ENCODE measurements at regions not wholly inside any gene's neighbourhood (a gene's known extent, or its start where the extent isn't known, plus 50 kb on each side); places are given as distances from the start of the nearest gene placed in this dataset.
"Not testable (repeated sequence)": the region's sequence is repeated elsewhere in the genome, so short reads cannot be mapped to it uniquely, and the experiment has no call there.

DNA sequence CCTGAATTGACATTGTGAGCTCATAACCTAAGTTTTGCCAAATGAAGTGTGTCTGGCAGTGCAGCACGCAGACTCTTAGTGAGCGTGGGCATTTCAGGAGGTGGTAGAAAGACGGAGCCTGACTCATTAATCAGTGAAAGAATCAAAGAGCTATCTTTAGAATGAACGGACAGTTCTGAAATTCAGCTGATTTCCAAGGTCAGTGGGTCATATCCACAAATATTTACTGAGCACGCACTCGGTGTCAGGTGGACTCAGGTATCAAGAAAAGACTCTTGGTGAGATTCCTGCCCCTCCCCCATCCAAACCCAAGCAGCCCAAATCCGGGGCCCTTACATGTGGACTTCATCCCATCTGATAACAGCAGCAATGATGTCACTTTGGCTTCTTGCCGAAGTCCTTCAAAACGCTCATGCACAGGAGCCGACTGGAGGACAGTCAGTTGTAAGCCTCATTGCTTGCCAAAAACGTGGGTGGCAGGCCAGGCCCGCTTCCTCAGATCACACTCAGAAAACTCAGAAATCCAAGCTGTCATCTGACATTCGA is 185.8 kb downstream of the HS3ST3A1 start:
- H3K27me3 Mint-ChIP-seq = no peaks in the 10 kb centered on the region
- intact Hi-C loops (cut with micrococcal nuclease) = no loop called here
- no peak overlapping the region for H3K4me3 Mint-ChIP-seq
- TF ChIP-seq, protein P1, sequence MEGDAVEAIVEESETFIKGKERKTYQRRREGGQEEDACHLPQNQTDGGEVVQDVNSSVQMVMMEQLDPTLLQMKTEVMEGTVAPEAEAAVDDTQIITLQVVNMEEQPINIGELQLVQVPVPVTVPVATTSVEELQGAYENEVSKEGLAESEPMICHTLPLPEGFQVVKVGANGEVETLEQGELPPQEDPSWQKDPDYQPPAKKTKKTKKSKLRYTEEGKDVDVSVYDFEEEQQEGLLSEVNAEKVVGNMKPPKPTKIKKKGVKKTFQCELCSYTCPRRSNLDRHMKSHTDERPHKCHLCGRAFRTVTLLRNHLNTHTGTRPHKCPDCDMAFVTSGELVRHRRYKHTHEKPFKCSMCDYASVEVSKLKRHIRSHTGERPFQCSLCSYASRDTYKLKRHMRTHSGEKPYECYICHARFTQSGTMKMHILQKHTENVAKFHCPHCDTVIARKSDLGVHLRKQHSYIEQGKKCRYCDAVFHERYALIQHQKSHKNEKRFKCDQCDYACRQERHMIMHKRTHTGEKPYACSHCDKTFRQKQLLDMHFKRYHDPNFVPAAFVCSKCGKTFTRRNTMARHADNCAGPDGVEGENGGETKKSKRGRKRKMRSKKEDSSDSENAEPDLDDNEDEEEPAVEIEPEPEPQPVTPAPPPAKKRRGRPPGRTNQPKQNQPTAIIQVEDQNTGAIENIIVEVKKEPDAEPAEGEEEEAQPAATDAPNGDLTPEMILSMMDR (IDR thresholded peaks at IDR 0.05) = no peak
- ChIA-PET POLR2A (no interaction called here), CTCF (no interaction called here)
- H3K9me3 Mint-ChIP-seq = no peaks in the 10 kb centered on the region
- no peak for DNase-seq
- H3K27ac Mint-ChIP-seq = no peak overlapping the region
- H3K36me3 Mint-ChIP-seq (ENCODE audit: low read depth) = no peaks in the 10 kb centered on the region
- ATAC-seq (ENCODE audit: low read depth) = no peak
- H3K4me1 Mint-ChIP-seq = no peaks in the 10 kb centered on the region

DNA sequence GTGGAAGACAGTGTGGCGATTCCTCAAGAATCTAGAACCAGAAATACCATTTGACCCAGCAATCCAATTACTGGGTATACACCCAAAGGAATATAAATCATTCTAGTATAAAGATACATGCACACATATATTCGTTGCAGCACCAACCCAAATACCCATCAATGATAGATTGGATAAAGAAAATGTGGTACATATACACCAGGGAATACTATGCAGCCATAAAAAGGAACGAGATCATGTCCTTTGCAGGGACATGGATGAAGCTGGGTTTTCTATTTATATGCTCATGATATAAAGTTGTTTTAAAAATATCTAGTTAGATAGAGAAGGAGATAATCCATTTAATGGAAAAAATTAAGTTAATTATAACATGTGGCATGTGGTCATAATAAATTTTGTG is 186.5 kb downstream of the HS3ST3A1 start:
- intact Hi-C loops (cut with micrococcal nuclease); DNase-seq; H3K4me1 Mint-ChIP-seq; H3K27ac Mint-ChIP-seq; H3K4me3 Mint-ChIP-seq; ATAC-seq (ENCODE audit: low read depth); H3K9me3 Mint-ChIP-seq; POLR2A ChIA-PET; H3K36me3 Mint-ChIP-seq (ENCODE audit: low read depth); H3K27me3 Mint-ChIP-seq; CTCF ChIA-PET: not testable (repeated sequence)

DNA sequence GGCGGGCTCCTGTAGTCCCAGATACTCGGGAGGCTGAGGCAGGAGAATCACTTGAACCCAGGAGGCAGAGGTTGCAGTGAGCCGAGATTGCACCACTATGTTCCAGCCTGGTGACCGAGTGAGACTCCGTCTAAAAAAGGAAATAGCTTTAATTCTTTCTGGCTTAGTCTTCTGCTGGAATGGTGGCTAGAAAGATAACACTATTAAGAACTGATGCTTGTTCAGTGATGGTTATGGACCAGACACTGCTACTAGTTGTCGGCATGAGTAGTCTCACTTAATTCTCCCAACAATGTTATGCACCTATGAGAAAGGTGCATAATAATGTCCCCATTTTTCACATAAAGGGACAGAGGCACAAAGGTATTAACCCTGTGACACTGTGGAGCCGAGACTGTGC is 188.7 kb downstream of the HS3ST3A1 start:
- Mint-ChIP-seq H3K4me3 (no peak overlapping the region), H3K4me1 (no peaks in the 10 kb centered on the region), H3K27ac (no peak overlapping the region), H3K36me3 (ENCODE audit: low read depth) (no peaks in the 10 kb centered on the region), H3K9me3 (no peaks in the 10 kb centered on the region), H3K27me3 (no peaks in the 10 kb centered on the region)
- intact Hi-C loops (cut with micrococcal nuclease) = no loop called here
- CTCF ChIA-PET = no interaction called here
- no peak for DNase-seq
- ATAC-seq (ENCODE audit: low read depth) = no peak
- POLR2A ChIA-PET = no interaction called here
- TF ChIP-seq, protein P1 (IDR thresholded peaks at IDR 0.05) = no peak

DNA sequence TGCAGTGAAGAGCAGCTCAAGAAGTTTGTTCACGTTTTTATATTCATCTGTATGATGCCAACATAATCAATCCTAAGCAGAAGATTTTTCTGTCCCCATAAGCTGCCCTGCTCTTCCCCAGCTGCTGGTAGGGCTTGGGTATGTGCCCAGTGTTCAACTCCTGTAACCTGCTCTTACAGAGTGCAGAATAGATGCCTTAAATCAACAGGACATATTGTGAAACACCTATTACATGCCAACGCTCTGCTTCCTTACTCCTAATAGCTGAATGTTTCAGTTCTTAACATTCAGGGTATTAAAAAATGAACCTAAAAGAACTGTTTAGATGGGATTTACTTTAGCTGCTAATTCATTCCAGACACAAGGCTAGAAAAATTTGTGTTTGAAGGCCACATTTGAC is 190.9 kb downstream of the HS3ST3A1 start:
- Mint-ChIP-seq H3K27ac (no peak overlapping the region), H3K4me3 (no peak overlapping the region), H3K27me3 (no peaks in the 10 kb centered on the region), H3K4me1 (no peaks in the 10 kb centered on the region), H3K9me3 (no peaks in the 10 kb centered on the region), H3K36me3 (ENCODE audit: low read depth) (no peaks in the 10 kb centered on the region)
- TF ChIP-seq, protein P1 (IDR thresholded peaks at IDR 0.05) = no peak
- POLR2A ChIA-PET = no interaction called here
- ATAC-seq (ENCODE audit: low read depth) (no peak), DNase-seq (no peak)
- intact Hi-C loops (cut with micrococcal nuclease) = no loop called here
- CTCF ChIA-PET = no interaction called here

DNA sequence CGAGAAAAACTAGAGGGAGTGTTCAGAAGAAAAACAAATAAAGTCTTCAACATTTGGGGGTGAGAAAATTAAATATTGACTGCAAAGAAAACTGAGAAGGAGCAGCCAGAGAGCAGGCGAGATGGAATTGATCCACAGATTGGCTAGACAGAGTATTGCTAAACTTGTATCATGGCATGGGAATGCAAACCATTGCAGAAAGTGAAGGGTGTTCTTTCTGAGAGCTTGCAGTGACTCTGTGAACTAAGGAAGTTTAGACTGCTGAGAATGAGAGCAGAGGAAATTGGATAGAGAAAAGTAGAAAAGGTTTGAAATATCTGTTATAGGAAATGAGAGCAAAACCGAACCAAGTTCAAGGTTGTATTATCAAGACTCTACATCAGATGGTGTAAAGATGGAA is 191.5 kb downstream of the HS3ST3A1 start:
- intact Hi-C loops (cut with micrococcal nuclease) = no loop called here

DNA sequence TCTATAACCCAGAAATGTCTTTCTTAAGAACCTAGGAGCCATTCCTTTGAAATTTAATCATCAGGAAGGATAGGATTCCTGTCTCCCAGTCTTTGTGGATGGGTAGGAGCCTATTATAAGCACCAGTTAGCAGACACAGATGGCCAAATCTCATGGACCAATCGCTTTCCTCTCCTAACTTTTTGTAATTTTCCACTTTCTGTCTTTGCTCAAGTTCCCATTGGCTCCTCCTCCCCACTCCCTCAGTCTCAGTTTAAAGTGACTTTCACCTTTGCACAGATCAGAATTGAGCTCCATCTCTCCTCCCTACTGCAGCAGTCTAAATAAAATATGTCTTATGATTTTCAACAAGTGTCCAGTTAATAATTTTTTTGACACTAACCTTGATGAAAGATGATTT is 192.3 kb downstream of the HS3ST3A1 start:
- Mint-ChIP-seq H3K27ac (no peak overlapping the region), H3K36me3 (ENCODE audit: low read depth) (no peaks in the 10 kb centered on the region), H3K9me3 (no peaks in the 10 kb centered on the region), H3K27me3 (no peaks in the 10 kb centered on the region), H3K4me1 (no peaks in the 10 kb centered on the region), H3K4me3 (no peak overlapping the region)
- TF ChIP-seq, protein P1 (IDR thresholded peaks at IDR 0.05) = no peak
- DNase-seq (no peak), ATAC-seq (ENCODE audit: low read depth) (no peak)
- CTCF ChIA-PET = no interaction called here
- POLR2A ChIA-PET = no interaction called here
- intact Hi-C loops (cut with micrococcal nuclease) = no loop called here

More for the DNA sequence above, 191.5 kb downstream of the HS3ST3A1 start:
- no peaks in the 10 kb centered on the region for H3K4me1 Mint-ChIP-seq
- ChIA-PET CTCF (no interaction called here), POLR2A (no interaction called here)
- H3K4me3 Mint-ChIP-seq = no peak overlapping the region
- no peak overlapping the region for H3K27ac Mint-ChIP-seq
- no peaks in the 10 kb centered on the region for H3K9me3 Mint-ChIP-seq
- no peak for ATAC-seq (ENCODE audit: low read depth)
- no peaks in the 10 kb centered on the region for H3K27me3 Mint-ChIP-seq
- DNase-seq = no peak
- TF ChIP-seq, protein P1 (IDR thresholded peaks at IDR 0.05) = no peak
- no peaks in the 10 kb centered on the region for H3K36me3 Mint-ChIP-seq (ENCODE audit: low read depth)

Data from activated B cell treated with CpG ODN at 0.5 μM for 24 hours (primary cell).